ENCODE measurements at regions not wholly inside any gene's neighbourhood (a gene's known extent, or its start where the extent isn't known, plus 50 kb on each side); places are given as distances from the start of the nearest gene placed in this dataset.
"Not testable (repeated sequence)": the region's sequence is repeated elsewhere in the genome, so short reads cannot be mapped to it uniquely, and the experiment has no call there.

GRCh38 chr6:135731116-135731515 lies 120.4 kb upstream of the PDE7B start:
- DNase-seq: no peak

- not testable (repeated sequence) for DNase-seq
Observed at GRCh38 chr6:135736351-135736750, 115.2 kb upstream of the PDE7B start.

GRCh38 chr6:135738636-135739035 lies 112.9 kb upstream of the PDE7B start:
- no peak for DNase-seq

- DNase-seq: no peak
Observed at GRCh38 chr6:135739288-135739687, 112.2 kb upstream of the PDE7B start.

- DNase-seq: no peak
Observed at GRCh38 chr6:135740580-135740979, 110.9 kb upstream of the PDE7B start.

GRCh38 chr6:135743476-135743875 lies 108.0 kb upstream of the PDE7B start:
- DNase-seq: no peak

GRCh38 chr6:135748189-135748588 lies 103.3 kb upstream of the PDE7B start:
- DNase-seq: no peak

- DNase-seq: no peak
Observed at GRCh38 chr6:135750081-135750480, 101.4 kb upstream of the PDE7B start.

GRCh38 chr6:135753196-135753595 lies 98.3 kb upstream of the PDE7B start:
- DNase-seq: no peak

GRCh38 chr6:135759831-135760230 lies 91.7 kb upstream of the PDE7B start:
- DNase-seq: no peak

- DNase-seq: no peak
Observed at GRCh38 chr6:135774006-135774405, 77.5 kb upstream of the PDE7B start.

- DNase-seq: no peak
Observed at GRCh38 chr6:135779213-135779612, 72.3 kb upstream of the PDE7B start.

- no peak for DNase-seq
Observed at GRCh38 chr6:135780326-135780725, 71.2 kb upstream of the PDE7B start.

GRCh38 chr6:135782546-135782945 lies 69.0 kb upstream of the PDE7B start:
- no peak for DNase-seq

- DNase-seq: no peak
Observed at GRCh38 chr6:135784507-135784906, 67.0 kb upstream of the PDE7B start.

GRCh38 chr6:135789375-135790050 lies 62.0 kb upstream of the PDE7B start:
- no peak for DNase-seq

GRCh38 chr6:135791441-135791840 lies 60.1 kb upstream of the PDE7B start:
- no peak for DNase-seq

- no peak for DNase-seq
Observed at GRCh38 chr6:135796643-135797305, 54.7 kb upstream of the PDE7B start.

- no peak for DNase-seq
Observed at GRCh38 chr6:135797361-135797760, 54.1 kb upstream of the PDE7B start.

- DNase-seq: no peak
Observed at GRCh38 chr6:135798751-135799515, 52.6 kb upstream of the PDE7B start.
